ENCODE measurements at regions not wholly inside any gene's neighbourhood (a gene's known extent, or its start where the extent isn't known, plus 50 kb on each side); places are given as distances from the start of the nearest gene placed in this dataset.
A peak's percentile ranks its signal among the peaks of the same experiment; 100 is the strongest.

- TF ChIP-seq, protein P1, sequence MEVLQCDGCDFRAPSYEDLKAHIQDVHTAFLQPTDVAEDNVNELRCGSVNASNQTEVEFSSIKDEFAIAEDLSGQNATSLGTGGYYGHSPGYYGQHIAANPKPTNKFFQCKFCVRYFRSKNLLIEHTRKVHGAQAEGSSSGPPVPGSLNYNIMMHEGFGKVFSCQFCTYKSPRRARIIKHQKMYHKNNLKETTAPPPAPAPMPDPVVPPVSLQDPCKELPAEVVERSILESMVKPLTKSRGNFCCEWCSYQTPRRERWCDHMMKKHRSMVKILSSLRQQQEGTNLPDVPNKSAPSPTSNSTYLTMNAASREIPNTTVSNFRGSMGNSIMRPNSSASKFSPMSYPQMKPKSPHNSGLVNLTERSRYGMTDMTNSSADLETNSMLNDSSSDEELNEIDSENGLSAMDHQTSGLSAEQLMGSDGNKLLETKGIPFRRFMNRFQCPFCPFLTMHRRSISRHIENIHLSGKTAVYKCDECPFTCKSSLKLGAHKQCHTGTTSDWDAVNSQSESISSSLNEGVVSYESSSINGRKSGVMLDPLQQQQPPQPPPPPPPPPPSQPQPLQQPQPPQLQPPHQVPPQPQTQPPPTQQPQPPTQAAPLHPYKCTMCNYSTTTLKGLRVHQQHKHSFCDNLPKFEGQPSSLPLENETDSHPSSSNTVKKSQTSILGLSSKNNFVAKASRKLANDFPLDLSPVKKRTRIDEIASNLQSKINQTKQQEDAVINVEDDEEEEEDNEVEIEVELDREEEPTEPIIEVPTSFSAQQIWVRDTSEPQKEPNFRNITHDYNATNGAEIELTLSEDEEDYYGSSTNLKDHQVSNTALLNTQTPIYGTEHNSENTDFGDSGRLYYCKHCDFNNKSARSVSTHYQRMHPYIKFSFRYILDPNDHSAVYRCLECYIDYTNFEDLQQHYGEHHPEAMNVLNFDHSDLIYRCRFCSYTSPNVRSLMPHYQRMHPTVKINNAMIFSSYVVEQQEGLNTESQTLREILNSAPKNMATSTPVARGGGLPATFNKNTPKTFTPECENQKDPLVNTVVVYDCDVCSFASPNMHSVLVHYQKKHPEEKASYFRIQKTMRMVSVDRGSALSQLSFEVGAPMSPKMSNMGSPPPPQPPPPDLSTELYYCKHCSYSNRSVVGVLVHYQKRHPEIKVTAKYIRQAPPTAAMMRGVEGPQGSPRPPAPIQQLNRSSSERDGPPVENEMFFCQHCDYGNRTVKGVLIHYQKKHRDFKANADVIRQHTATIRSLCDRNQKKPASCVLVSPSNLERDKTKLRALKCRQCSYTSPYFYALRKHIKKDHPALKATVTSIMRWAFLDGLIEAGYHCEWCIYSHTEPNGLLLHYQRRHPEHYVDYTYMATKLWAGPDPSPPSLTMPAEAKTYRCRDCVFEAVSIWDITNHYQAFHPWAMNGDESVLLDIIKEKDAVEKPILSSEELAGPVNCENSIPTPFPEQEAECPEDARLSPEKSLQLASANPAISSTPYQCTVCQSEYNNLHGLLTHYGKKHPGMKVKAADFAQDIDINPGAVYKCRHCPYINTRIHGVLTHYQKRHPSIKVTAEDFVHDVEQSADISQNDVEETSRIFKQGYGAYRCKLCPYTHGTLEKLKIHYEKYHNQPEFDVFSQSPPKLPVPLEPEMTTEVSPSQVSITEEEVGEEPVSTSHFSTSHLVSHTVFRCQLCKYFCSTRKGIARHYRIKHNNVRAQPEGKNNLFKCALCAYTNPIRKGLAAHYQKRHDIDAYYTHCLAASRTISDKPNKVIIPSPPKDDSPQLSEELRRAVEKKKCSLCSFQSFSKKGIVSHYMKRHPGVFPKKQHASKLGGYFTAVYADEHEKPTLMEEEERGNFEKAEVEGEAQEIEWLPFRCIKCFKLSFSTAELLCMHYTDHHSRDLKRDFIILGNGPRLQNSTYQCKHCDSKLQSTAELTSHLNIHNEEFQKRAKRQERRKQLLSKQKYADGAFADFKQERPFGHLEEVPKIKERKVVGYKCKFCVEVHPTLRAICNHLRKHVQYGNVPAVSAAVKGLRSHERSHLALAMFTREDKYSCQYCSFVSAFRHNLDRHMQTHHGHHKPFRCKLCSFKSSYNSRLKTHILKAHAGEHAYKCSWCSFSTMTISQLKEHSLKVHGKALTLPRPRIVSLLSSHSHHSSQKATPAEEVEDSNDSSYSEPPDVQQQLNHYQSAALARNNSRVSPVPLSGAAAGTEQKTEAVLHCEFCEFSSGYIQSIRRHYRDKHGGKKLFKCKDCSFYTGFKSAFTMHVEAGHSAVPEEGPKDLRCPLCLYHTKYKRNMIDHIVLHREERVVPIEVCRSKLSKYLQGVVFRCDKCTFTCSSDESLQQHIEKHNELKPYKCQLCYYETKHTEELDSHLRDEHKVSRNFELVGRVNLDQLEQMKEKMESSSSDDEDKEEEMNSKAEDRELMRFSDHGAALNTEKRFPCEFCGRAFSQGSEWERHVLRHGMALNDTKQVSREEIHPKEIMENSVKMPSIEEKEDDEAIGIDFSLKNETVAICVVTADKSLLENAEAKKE (CRISPR knock-in tag; IDR thresholded peaks at IDR 0.05): no peak
- TF ChIP-seq STAT1 (IDR thresholded peaks at IDR 0.05; ENCODE audit: unreplicated experiment): no peak
- TF ChIP-seq EZH2 (IDR thresholded peaks at IDR 0.05; ENCODE audit: low read depth, unreplicated experiment): no peak
- no peak for TF ChIP-seq JUNB (IDR thresholded peaks at IDR 0.05; ENCODE audit: unreplicated experiment)
- no peak for TF ChIP-seq ZNF331 (CRISPR knock-in tag; IDR thresholded peaks at IDR 0.05; ENCODE audit: low read depth)
- TF ChIP-seq CREB1 (CRISPR knock-in tag; IDR thresholded peaks at IDR 0.05; ENCODE audit: low read depth): no peak
- TF ChIP-seq POLR2AphosphoS5 (IDR thresholded peaks at IDR 0.05; ENCODE audit: low read depth): no peak
- TF ChIP-seq EZH2phosphoT487 (IDR thresholded peaks at IDR 0.05; ENCODE audit: unreplicated experiment): no peak
- TF ChIP-seq NANOG (IDR thresholded peaks at IDR 0.05; ENCODE audit: borderline replicate concordance): no peak
These were observed 82.1 kb upstream of the PPARA start (continued) for GRCh38 chr22:46068181-46068592.

- Histone ChIP-seq H2AFZ (no peak overlapping the region), H3K9me2 (ENCODE audit: insufficient read depth) (no peaks in the 10 kb centered on the region), H3K27ac (ENCODE audit: low read depth) (no peak overlapping the region), H3F3A (replicated peaks; ENCODE audit: low read depth) (peaks cover 14% of the 10 kb centered on the region; the same call in 1 of the 2 replicates), H3K4me1 (ENCODE audit: insufficient read depth) (peaks cover 19% of the 10 kb centered on the region), H3K27me3 (ENCODE audit: insufficient read depth) (peaks cover 58% of the 10 kb centered on the region), H3K4me2 (peak overlapping the region; percentile 90), H3K36me3 (ENCODE audit: insufficient read depth) (no peaks in the 10 kb centered on the region; the same call in 1 of the 2 replicates), H3K4me3 (peak overlapping the region; percentile 76; the same call in 1 of the 2 replicates), H3K79me2 (replicated peaks; ENCODE audit: insufficient read depth) (peaks cover 12% of the 10 kb centered on the region), H4K20me1 (replicated peaks; ENCODE audit: insufficient read depth) (no peaks in the 10 kb centered on the region)
- ATAC-seq (no peak), DNase-seq (ENCODE audit: low spot score) (no peak)
- Mint-ChIP-seq H3K27ac (no peak overlapping the region), H3K4me3 (no peak overlapping the region), H3K4me1 (peaks cover 21% of the 10 kb centered on the region), H3K36me3 (ENCODE audit: low read depth) (peaks cover 2% of the 10 kb centered on the region; the same call in 1 of the 3 replicates), H3K9me3 (no peaks in the 10 kb centered on the region), H3K27me3 (ENCODE audit: insufficient read depth, low read depth, poor library complexity) (peaks cover 34% of the 10 kb centered on the region)
- no peak for TF ChIP-seq CREB1 (CRISPR knock-in tag; IDR thresholded peaks at IDR 0.05; ENCODE audit: low read depth)
- TF ChIP-seq POLR2AphosphoS5 (IDR thresholded peaks at IDR 0.05; ENCODE audit: low read depth): no peak
- TF ChIP-seq CTCF (conservative IDR thresholded peaks at IDR 0.05; ENCODE audit: low read depth in 2 of 2): no peak
- TF ChIP-seq JUNB (IDR thresholded peaks at IDR 0.05; ENCODE audit: unreplicated experiment): no peak
- TF ChIP-seq NANOG (IDR thresholded peaks at IDR 0.05; ENCODE audit: borderline replicate concordance): no peak
These were observed 81.5 kb upstream of the PPARA start for GRCh38 chr22:46068593-46069491.

Measured in GM23338 (cell line).